ENCODE measurements at regions not wholly inside any gene's neighbourhood (a gene's known extent, or its start where the extent isn't known, plus 50 kb on each side); places are given as distances from the start of the nearest gene placed in this dataset.

DNA sequence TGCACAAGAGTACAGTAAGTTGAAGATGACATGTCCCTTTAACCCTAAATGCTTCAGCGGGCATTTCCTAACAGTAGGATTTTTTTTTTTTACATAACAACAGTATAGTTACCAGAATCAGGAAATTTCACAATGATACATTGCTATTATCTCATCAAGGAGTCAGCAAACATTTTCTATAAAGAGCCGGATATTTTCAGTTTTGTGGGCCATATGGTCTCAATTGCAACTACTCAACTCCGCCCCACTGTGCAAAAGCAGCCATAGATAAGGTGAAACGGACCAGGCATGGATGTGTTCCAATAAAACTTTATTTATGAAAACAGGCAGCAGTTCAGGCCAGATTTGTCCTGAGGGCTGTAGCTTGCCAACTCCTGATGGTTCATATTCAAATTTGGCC, 130.6 kb downstream of the SMAD6 start:
- ChIA-PET CTCF (no interaction called here), POLR2A (no interaction called here)
- Mint-ChIP-seq H3K27me3 (peaks cover 2 to 22% of the 10 kb centered on the region in 2 donors), H3K36me3 (no peaks in the 10 kb centered on the region), H3K4me3 (no peak overlapping the region), H3K9me3 (no peaks in the 10 kb centered on the region), H3K4me1 (no peaks in the 10 kb centered on the region), H3K27ac (no peak overlapping the region)
- Histone ChIP-seq H3K4me3 (ENCODE audit: low read length) (no peak overlapping the region), H3K9me3 (ENCODE audit: low read length) (no peaks in the 10 kb centered on the region), H3K36me3 (ENCODE audit: insufficient read depth, low read length) (no peaks in the 10 kb centered on the region), H3K27ac (ENCODE audit: low read depth, low read length) (no peak overlapping the region), H3K4me1 (ENCODE audit: insufficient read depth, low read length) (no peaks in the 10 kb centered on the region), H3K27me3 (ENCODE audit: insufficient read depth, low read length, poor library complexity, severe bottlenecking) (no peaks in the 10 kb centered on the region)
- DNase-seq = no peak

DNA sequence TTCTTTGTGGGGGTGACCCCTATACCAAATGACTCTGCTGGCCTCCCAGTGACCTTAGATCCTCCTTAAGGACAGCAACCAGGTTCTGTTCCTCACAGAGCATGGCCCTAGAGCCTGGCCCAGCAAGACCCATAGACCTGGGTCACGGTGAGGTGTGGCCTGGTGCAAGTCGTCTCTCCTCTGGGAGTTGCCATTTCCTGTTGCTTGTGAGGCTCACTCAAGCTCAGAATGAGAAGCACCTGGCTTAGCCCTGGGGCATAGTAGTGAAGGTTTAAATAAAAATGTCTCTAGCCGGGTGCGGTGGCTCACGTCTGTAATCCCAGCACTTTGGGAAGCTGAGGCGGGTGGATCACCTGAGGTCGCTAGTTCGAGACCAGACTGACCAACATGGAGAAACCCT, 131.3 kb downstream of the SMAD6 start:
- Mint-ChIP-seq H3K27me3 (peaks cover 2 to 22% of the 10 kb centered on the region in 2 donors), H3K4me1 (no peaks in the 10 kb centered on the region), H3K9me3 (no peaks in the 10 kb centered on the region), H3K4me3 (peak overlapping the region in 1 of 7 donors; percentile 52), H3K36me3 (no peaks in the 10 kb centered on the region), H3K27ac (no peak overlapping the region)
- H3K4me3 ChIP-seq (ENCODE audit: low read length) = no peak overlapping the region
- DNase-seq = no peak
- H3K9me3 ChIP-seq (ENCODE audit: low read length) = no peaks in the 10 kb centered on the region
- H3K36me3 ChIP-seq (ENCODE audit: insufficient read depth, low read length) = no peaks in the 10 kb centered on the region
- H3K27ac ChIP-seq (ENCODE audit: low read depth, low read length) = no peak overlapping the region
- no peaks in the 10 kb centered on the region for H3K4me1 ChIP-seq (ENCODE audit: insufficient read depth, low read length)
- no peaks in the 10 kb centered on the region for H3K27me3 ChIP-seq (ENCODE audit: insufficient read depth, low read length, poor library complexity, severe bottlenecking)
- CTCF ChIA-PET = no interaction called here
- POLR2A ChIA-PET = no interaction called here

DNA sequence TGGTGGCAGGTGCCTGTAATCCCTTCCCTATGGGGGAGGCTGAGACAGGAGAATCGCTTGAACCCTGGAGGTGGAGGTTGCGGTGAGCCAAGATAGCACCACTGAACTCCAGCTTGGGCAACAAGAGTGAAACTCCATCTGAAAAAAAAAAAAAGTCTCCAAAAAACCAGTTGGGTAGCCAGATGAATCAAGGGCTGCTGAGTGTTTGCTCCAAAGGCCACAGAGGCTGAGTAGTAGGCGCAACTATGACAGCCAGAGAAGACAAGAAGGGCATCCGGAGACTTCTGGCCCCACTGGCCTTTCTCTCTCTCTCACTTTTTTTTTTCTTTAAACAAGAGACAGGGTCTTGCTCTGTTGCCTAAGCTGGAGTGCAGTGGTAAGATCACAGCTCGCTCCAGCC, 131.8 kb downstream of the SMAD6 start:
- no peaks in the 10 kb centered on the region for H3K36me3 ChIP-seq (ENCODE audit: insufficient read depth, low read length)
- Mint-ChIP-seq H3K4me1 (no peaks in the 10 kb centered on the region), H3K4me3 (no peak overlapping the region), H3K27ac (peak overlapping the region in 1 of 8 donors; percentile 26), H3K27me3 (peaks cover 2 to 21% of the 10 kb centered on the region in 2 donors), H3K36me3 (no peaks in the 10 kb centered on the region), H3K9me3 (no peaks in the 10 kb centered on the region)
- POLR2A ChIA-PET = no interaction called here
- CTCF ChIA-PET = no interaction called here
- no peaks in the 10 kb centered on the region for H3K4me1 ChIP-seq (ENCODE audit: insufficient read depth, low read length)
- DNase-seq = no peak
- H3K4me3 ChIP-seq (ENCODE audit: low read length) = no peak overlapping the region
- no peaks in the 10 kb centered on the region for H3K9me3 ChIP-seq (ENCODE audit: low read length)
- H3K27me3 ChIP-seq (ENCODE audit: insufficient read depth, low read length, poor library complexity, severe bottlenecking) = no peaks in the 10 kb centered on the region
- H3K27ac ChIP-seq (ENCODE audit: low read depth, low read length) = no peak overlapping the region

DNA sequence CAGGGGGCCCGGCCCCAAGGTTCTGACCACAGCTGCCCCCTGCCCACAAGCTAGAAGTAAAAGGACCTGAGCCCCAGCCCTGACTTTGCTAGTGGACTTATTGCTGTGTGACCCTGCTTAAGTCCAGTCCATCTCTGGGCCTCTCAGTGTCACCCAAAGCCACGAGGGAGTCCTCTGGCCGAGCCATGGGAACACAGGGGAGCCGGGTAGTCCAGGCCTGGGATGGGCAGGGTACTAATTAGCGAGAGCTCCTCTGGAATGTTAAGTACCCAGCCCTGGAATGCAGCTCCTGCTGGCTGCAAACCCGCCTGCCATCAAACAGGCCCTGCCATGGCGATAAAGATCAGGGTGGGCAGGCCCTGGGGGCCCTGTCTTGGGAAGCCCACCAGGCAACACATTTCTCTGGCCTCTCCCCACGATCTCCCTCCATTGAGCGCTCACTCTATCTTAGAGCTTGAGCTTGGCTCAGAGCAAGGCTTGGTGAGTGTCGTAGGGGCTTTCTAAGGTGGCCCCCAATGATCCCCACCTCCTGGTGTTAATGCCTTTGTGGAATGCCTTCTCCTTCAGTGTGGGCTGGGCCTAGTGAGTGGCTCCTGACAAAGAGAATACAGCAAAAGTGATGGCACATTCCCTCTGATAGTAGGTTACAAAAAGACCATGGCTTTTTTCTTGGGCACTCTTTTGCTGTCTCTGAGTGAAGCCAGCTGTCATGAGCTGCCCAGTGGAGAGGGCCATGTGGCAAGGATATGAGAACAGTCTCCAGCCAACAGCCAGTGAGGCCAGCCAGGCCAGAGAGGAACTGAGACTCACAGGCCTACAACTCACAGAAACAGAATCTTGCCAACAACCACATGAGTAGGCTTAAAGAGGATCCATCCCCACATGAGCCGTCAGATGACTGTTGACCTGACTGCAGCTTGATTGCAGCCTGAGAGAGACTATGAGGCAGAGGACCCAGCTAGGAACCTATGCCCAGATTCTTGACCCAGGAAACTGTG, 133.1 kb downstream of the SMAD6 start:
- no peak overlapping the region for H3K4me3 ChIP-seq (ENCODE audit: low read length)
- POLR2A ChIA-PET = no interaction called here
- no peaks in the 10 kb centered on the region for H3K9me3 Mint-ChIP-seq
- DNase-seq = no peak
- no peaks in the 10 kb centered on the region for H3K36me3 ChIP-seq (ENCODE audit: insufficient read depth, low read length)
- H3K36me3 Mint-ChIP-seq = no peaks in the 10 kb centered on the region
- no peaks in the 10 kb centered on the region for H3K4me1 ChIP-seq (ENCODE audit: insufficient read depth, low read length)
- no peaks in the 10 kb centered on the region for H3K27me3 ChIP-seq (ENCODE audit: insufficient read depth, low read length, poor library complexity, severe bottlenecking)
- no peak overlapping the region for H3K4me3 Mint-ChIP-seq
- no peak overlapping the region for H3K27ac ChIP-seq (ENCODE audit: low read depth, low read length)
- peaks cover 2 to 12% of the 10 kb centered on the region in 2 donors for H3K27me3 Mint-ChIP-seq
- no peaks in the 10 kb centered on the region for H3K9me3 ChIP-seq (ENCODE audit: low read length)
- H3K4me1 Mint-ChIP-seq = no peaks in the 10 kb centered on the region
- CTCF ChIA-PET = interaction anchor here (1.2 to 2.4 kb wide), 3 partner anchors 12 to 16 kb away, joined by 5 to 10 read pairs (median 5); no protein-coding TSS in a partner anchor
- H3K27ac Mint-ChIP-seq = no peak overlapping the region

DNA sequence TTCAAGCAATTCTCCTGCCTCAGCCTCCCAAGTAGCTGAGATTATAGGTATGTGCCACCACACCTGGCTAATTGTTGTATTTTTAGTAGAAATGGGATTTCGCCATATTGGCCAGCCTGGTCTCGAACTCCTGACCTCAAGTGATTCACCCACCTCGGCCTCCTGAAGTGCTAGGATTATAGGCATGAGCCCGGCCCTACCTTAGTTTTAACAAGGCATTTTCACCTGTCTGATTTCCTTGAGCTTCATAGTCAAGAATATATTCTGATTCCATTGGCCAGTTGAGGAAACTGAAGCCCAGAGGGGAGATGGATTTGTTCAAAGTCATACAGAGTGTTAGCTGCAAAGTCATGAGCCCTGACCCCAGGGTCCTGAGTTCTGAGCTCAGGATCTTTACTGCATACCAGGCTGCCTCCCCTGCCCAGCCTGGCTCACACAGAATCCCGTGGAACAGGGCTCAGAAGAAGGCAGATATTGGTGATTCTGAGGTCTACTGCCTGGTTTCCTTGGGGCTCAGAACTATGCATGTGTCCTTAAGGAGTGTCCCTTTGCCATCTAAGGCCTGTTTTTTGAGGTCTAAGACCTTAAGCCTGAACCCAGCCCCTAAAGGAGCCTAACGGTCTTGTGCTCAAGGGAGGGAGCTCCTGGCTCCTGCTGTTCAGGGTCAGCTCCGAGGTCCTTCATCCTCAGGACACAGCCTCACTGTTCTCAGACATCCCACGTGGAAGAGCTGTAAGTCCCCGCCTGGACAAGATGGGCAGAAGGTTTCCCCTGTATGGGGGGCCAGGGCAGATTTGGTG, 134.4 kb downstream of the SMAD6 start:
- no peaks in the 10 kb centered on the region for H3K27me3 ChIP-seq (ENCODE audit: insufficient read depth, low read length, poor library complexity, severe bottlenecking)
- CTCF ChIA-PET = interaction anchor here (1.6 to 2.4 kb wide), 2 partner anchors 11 to 15 kb away, joined by 5 to 10 read pairs; no protein-coding TSS in a partner anchor
- no peak for DNase-seq
- H3K4me3 ChIP-seq (ENCODE audit: low read length) = no peak overlapping the region
- H3K9me3 Mint-ChIP-seq = no peaks in the 10 kb centered on the region
- no peaks in the 10 kb centered on the region for H3K36me3 ChIP-seq (ENCODE audit: insufficient read depth, low read length)
- no peaks in the 10 kb centered on the region for H3K9me3 ChIP-seq (ENCODE audit: low read length)
- no peak overlapping the region for H3K27ac Mint-ChIP-seq
- no peaks in the 10 kb centered on the region for H3K4me1 ChIP-seq (ENCODE audit: insufficient read depth, low read length)
- no peaks in the 10 kb centered on the region for H3K4me1 Mint-ChIP-seq
- POLR2A ChIA-PET = no interaction called here
- H3K36me3 Mint-ChIP-seq = no peaks in the 10 kb centered on the region
- peaks cover 5% of the 10 kb centered on the region in 2 donors for H3K27me3 Mint-ChIP-seq
- H3K27ac ChIP-seq (ENCODE audit: low read depth, low read length) = no peak overlapping the region
- no peak overlapping the region for H3K4me3 Mint-ChIP-seq

DNA sequence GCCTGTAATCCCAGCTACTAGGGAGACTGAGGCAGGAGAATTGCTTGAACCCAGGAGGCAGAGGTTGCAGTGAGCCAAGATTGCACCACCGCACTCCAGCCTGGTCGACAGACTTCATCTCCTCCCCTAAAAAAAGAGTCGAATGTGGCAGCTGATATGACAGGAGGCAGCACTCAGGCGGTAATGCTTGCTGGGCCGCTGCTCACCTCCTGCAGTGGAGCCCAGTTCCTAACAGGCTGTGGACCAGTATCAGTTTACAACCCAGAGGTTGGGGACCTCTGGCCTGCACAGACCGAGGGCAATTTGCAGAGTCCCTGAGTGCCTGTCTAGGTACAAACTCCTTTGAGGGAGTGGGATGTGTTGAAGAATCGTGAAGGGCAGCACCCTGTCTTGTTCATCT, 136.2 kb downstream of the SMAD6 start:
- H3K4me3 Mint-ChIP-seq = no peak overlapping the region
- CTCF ChIA-PET = interaction anchor here (1.0 to 2.4 kb wide), 3 partner anchors 8 to 13 kb away, joined by 3 to 10 read pairs (median 4); no protein-coding TSS in a partner anchor
- Histone ChIP-seq H3K27me3 (ENCODE audit: insufficient read depth, low read length, poor library complexity, severe bottlenecking) (no peaks in the 10 kb centered on the region), H3K9me3 (ENCODE audit: low read length) (no peaks in the 10 kb centered on the region), H3K27ac (ENCODE audit: low read depth, low read length) (no peak overlapping the region), H3K4me3 (ENCODE audit: low read length) (no peak overlapping the region), H3K4me1 (ENCODE audit: insufficient read depth, low read length) (no peaks in the 10 kb centered on the region), H3K36me3 (ENCODE audit: insufficient read depth, low read length) (no peaks in the 10 kb centered on the region)
- no peak overlapping the region for H3K27ac Mint-ChIP-seq
- H3K27me3 Mint-ChIP-seq = peaks cover 12 to 15% of the 10 kb centered on the region in 2 donors
- no peak for DNase-seq
- H3K36me3 Mint-ChIP-seq = no peaks in the 10 kb centered on the region
- peaks cover 0 to 9% (median 2%) of the 10 kb centered on the region in 3 donors for H3K4me1 Mint-ChIP-seq
- H3K9me3 Mint-ChIP-seq = no peaks in the 10 kb centered on the region
- POLR2A ChIA-PET = no interaction called here

DNA sequence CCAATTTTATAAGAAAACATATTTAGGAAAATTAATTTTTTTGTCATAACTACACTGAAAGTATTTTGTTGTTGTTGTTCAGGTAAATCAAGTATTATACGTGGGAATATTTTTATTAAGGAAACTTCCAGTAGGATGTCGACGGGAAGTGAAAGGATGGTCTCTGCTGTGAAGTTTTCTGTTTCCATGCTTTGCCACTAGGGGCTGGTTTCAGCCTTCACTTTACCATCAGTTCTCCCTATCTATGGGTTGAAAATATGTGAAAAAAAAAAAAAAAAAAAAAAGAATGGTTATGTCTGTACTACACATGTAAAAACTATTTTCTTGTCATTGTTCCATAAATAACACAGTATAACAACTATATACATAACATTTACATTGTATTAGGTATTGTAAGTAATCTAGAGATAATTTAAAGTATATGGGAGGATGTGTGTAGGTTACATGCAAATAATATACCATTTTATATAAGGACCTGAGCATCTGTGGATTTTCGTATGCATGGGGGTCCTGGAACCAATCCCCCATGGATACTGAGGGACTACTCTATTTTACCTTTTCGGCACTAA, 136.7 kb downstream of the SMAD6 start:
- CTCF ChIA-PET = interaction anchor here (1.0 to 1.6 kb wide), 2 partner anchors 8 to 12 kb away, joined by 3 to 4 read pairs; no protein-coding TSS in a partner anchor
- Histone ChIP-seq H3K9me3 (ENCODE audit: low read length) (no peaks in the 10 kb centered on the region), H3K27ac (ENCODE audit: low read depth, low read length) (no peak overlapping the region), H3K4me1 (ENCODE audit: insufficient read depth, low read length) (no peaks in the 10 kb centered on the region), H3K4me3 (ENCODE audit: low read length) (no peak overlapping the region), H3K36me3 (ENCODE audit: insufficient read depth, low read length) (no peaks in the 10 kb centered on the region), H3K27me3 (ENCODE audit: insufficient read depth, low read length, poor library complexity, severe bottlenecking) (no peaks in the 10 kb centered on the region)
- Mint-ChIP-seq H3K36me3 (no peaks in the 10 kb centered on the region), H3K27ac (no peak overlapping the region), H3K4me3 (no peak overlapping the region), H3K27me3 (peaks cover 17 to 21% of the 10 kb centered on the region in 2 donors), H3K4me1 (peaks cover 0 to 11% (median 2%) of the 10 kb centered on the region in 3 donors), H3K9me3 (no peaks in the 10 kb centered on the region)
- POLR2A ChIA-PET = no interaction called here
- no peak for DNase-seq
